GM13977 (cell line): ENCODE measurements at regions not wholly inside any gene's neighbourhood (a gene's known extent, or its start where the extent isn't known, plus 50 kb on each side); places are given as distances from the start of the nearest gene placed in this dataset.
"Not testable (repeated sequence)": the region's sequence is repeated elsewhere in the genome, so short reads cannot be mapped to it uniquely, and the experiment has no call there.

Source experiments
- DNase-seq: peaks from one replicate; pipeline ENCODE4 v3.0.0; 2012; ENCODE audit warnings: low spot score
- in situ Hi-C: fragments of 300-500 bp; cut with MboI; formaldehyde crosslinking; loops from one replicate; pipeline ENCODE4 v1.12.0; 2022; ENCODE audit warnings: low sequenced_read_pairs, low pct_unique_long_range_greater_than_20kb, mixed read lengths, inconsistent platforms; ENCODE audit not compliant: unreplicated experiment
- TF ChIP-seq, protein P1 (sequence below): IDR thresholded peaks from 2 replicates; pipeline ENCODE4 v1.5.1; 2012; ENCODE audit warnings: mild to moderate bottlenecking, control low read depth; ENCODE audit not compliant: insufficient read depth; ENCODE audit errors: extremely low read depth, missing control alignments

DNA sequence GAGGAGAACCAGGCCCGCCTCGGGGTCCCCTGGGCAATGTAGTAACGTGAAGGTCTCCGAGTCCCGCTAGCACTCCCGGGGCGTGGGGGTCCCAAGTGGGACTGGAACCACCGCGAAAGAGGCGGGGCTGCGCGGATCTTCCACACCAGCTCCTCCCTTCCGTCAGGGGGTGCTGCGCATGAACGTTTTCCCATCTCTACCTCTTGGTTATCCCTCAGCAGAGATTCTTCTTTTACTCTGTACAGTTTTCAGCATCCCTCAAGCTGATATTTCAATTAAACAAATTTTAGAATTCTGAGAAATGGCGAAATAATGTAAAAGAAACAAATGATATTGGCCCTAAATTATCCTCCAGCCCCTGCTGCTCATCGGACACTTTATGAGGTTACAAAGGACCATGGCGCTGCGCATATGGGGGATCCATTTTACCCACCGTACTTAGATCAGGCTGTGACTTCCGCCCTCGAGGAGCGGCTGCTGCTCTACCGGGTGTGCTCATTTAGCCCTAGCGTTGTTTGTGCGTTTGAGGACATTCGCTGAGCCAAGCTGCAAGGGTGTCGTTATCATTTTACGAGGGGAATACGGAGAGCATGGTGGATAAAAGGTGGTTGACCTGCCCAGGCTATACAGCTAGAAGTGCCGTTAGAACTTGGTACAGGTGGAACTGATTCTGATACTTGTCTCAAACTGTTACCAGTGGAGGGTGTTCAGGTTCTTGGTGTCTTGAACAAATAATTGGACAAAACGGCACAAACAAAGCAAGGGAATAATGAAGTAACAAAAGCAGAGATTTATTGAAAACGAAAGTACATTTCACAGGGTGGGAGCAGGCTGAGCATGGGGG, 75.2 kb upstream of the CHD6 start:
- peak; percentile 65 for DNase-seq
- TF ChIP-seq, protein P1, sequence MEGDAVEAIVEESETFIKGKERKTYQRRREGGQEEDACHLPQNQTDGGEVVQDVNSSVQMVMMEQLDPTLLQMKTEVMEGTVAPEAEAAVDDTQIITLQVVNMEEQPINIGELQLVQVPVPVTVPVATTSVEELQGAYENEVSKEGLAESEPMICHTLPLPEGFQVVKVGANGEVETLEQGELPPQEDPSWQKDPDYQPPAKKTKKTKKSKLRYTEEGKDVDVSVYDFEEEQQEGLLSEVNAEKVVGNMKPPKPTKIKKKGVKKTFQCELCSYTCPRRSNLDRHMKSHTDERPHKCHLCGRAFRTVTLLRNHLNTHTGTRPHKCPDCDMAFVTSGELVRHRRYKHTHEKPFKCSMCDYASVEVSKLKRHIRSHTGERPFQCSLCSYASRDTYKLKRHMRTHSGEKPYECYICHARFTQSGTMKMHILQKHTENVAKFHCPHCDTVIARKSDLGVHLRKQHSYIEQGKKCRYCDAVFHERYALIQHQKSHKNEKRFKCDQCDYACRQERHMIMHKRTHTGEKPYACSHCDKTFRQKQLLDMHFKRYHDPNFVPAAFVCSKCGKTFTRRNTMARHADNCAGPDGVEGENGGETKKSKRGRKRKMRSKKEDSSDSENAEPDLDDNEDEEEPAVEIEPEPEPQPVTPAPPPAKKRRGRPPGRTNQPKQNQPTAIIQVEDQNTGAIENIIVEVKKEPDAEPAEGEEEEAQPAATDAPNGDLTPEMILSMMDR = peak; percentile 29
- in situ Hi-C loops = no loop called here

DNA sequence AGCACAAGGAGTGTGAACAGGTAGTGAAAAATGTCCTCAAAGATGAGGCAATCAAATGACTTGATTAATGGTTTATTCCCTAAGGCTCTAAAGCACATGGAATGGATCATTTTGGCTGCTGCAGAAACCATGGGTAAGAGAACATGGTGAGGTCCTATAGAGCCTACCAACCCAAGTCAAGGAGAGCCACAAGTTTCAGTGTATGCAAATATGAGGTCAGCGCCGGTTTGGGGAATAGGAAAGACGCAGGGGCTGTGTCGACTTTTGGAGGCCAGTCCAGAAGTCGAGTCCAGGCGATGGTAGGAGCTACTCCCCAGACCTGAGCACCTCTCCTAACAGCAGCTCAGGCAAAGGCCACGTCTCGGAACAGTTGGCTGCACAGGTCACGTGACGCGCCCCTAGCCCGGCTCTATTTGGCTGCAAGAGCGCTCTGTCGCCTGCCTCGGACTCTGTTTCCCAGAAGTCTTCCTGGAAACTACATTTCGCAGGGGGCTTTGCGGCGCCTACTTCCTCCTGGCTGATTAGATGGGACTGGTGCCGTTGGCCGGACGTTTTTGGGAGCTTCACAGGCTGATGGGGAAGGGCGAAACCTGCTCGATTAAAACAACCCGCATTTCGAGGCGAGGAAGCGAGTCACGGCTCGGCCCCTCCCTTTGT, 74.4 kb upstream of the CHD6 start:
- in situ Hi-C loops = no loop called here
- TF ChIP-seq, protein P1 = no peak
- peak; percentile 47 for DNase-seq

DNA sequence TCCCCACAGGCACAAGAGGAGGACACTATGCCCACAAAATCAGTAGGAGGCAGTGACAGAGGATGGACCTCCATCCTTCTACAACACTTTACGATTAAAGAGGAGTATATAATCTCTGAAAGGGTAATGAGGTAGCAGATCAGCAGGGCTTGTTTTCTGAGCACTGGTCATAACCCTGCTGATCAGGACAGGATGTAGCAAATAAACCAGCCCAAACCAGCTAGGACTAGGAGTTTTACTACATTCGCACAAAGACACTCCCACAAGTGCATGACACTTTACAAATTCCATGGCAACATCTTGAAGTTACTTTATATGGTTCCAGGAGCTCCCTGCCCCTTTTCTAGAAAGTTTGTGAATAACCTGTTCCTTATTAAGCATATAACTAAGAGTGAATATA, 73.3 kb upstream of the CHD6 start:
- in situ Hi-C loops = no loop called here
- TF ChIP-seq, protein P1 = no peak
- DNase-seq = no peak

DNA sequence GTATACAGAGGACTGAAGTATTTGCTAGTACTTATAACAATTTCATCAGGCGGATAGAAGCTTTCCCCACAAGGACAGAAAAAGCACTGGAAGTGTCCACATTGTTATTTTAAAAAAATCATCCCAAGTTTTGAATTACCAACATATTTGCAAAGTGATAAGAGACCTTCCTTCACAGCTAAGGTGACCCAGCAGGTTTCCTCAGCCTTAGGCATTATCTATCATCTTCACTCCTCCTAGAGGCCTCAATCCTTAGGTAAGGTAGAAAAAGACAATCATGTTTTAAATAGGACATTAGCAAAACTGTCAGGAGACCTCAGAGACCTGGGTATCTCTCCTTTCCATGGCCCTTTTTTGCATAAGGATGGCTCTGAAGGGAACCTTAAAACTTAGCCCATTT, 72.5 kb upstream of the CHD6 start:
- TF ChIP-seq, protein P1 = no peak
- no peak for DNase-seq
- in situ Hi-C loops = no loop called here

DNA sequence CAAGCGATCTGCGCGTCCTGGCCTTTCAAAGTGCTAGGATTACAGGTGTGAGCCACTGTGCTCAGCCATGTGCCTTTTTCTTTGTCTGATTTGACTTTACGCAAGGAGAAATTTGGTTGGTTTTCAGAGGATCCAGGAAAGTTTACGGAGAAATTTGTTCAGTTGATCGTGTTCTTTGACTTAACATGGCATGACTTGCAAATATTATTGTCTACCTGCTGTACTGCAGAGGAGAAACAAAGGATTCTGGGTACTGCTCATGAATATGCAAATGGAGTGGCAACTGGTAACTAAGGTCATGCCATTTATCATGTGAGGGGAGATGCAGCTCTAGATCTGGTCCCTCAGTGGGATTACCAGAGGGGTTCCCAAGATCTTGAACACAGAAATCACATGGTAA, 68.8 kb upstream of the CHD6 start:
- TF ChIP-seq, protein P1 = no peak
- in situ Hi-C loops = no loop called here
- no peak for DNase-seq

DNA sequence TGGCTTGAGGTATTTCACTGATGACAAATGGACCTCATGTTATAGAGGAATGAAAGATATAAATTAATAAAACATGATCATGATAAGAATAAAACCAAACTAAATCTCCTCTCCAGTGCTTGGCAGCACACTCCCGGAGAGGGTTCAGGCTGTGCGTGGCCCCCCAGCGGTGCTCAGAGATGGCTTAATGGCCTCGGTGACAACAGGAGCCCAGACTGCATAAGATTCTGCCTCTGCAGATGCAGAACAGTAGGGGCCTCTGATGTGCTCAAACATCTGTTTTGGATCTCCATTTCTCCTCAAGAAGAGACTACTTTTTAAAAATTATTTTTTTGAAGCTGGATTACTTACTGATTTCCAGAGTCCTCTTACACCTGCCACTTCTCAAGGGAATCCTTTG, 67.0 kb upstream of the CHD6 start:
- DNase-seq, in situ Hi-C loops: not testable (repeated sequence)

DNA sequence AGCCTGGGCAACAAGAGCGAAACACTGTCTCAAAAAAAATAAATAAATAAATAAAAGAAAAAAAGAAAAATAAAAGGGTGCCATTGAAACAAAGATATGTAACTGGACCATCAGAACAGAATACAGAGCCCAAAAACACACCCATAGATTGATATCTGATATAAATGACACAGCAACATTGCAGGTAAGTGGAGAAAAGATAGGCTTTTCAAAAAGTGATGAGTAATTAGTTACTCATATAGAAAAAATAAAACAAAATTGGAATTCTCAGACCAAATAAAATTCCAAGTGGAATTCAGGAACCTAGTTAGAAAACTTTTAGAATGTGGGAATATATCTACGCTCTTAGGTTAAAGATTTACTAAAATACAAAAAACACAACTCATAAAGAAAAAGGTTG, 60.6 kb upstream of the CHD6 start:
- in situ Hi-C loops = no loop called here
- TF ChIP-seq, protein P1 = no peak
- DNase-seq = no peak
